ENCODE measurements at regions not wholly inside any gene's neighbourhood (a gene's known extent, or its start where the extent isn't known, plus 50 kb on each side); places are given as distances from the start of the nearest gene placed in this dataset.

- TF ChIP-seq, protein P1, sequence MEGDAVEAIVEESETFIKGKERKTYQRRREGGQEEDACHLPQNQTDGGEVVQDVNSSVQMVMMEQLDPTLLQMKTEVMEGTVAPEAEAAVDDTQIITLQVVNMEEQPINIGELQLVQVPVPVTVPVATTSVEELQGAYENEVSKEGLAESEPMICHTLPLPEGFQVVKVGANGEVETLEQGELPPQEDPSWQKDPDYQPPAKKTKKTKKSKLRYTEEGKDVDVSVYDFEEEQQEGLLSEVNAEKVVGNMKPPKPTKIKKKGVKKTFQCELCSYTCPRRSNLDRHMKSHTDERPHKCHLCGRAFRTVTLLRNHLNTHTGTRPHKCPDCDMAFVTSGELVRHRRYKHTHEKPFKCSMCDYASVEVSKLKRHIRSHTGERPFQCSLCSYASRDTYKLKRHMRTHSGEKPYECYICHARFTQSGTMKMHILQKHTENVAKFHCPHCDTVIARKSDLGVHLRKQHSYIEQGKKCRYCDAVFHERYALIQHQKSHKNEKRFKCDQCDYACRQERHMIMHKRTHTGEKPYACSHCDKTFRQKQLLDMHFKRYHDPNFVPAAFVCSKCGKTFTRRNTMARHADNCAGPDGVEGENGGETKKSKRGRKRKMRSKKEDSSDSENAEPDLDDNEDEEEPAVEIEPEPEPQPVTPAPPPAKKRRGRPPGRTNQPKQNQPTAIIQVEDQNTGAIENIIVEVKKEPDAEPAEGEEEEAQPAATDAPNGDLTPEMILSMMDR (IDR thresholded peaks at IDR 0.05; ENCODE audit: insufficient read depth, low read length, poor library complexity, severe bottlenecking): no peak
- no peak for TF ChIP-seq EZH2phosphoT487 (conservative IDR thresholded peaks at IDR 0.05; ENCODE audit: low read length)
Measured at GRCh38 chr13:88345171-88345847, 674.1 kb downstream of the SLITRK5 start.
